Right atrium auricular region (tissue), 2 donors: ENCODE measurements at regions not wholly inside any gene's neighbourhood (a gene's known extent, or its start where the extent isn't known, plus 50 kb on each side); places are given as distances from the start of the nearest gene placed in this dataset.
A peak's percentile ranks its signal among the peaks of the same experiment; 100 is the strongest.

Experiments
- DNase-seq: peaks from one replicate; pipeline ENCODE4 v3.0.0-alpha.2; 2019; ENCODE audit warnings: low spot score
- H3K27ac ChIP-seq, 2 donors: fragments of 200-600 bp; sonication (generic); 1 replicate in 1 of 2; 2 replicates in 1 of 2; pipeline ENCODE4 v1.5.1; 2016 to 2019
- H3K27me3 ChIP-seq, 2 donors: fragments of 200-600 bp; sonication (generic); one replicate each; pipeline versions ENCODE4 v1.5.1 to v1.6.0; 2017 to 2019
- H3K36me3 ChIP-seq: fragments of 200-600 bp; sonication (generic); one replicate; pipeline ENCODE4 v1.5.1; 2016
- H3K4me1 ChIP-seq, 2 donors: fragments of 200-600 bp; sonication (generic); one replicate each; pipeline versions ENCODE4 v1.5.1 to v1.6.0; 2017 to 2019
- H3K4me3 ChIP-seq, 2 donors: fragments of 200-600 bp; sonication (generic); 1 replicate in 1 of 2; 2 replicates in 1 of 2; pipeline ENCODE4 v1.5.1; 2017 to 2019; ENCODE audit warnings: mild to moderate bottlenecking in 1 of 2, moderate library complexity in 1 of 2
- H3K9me3 ChIP-seq, 2 donors: fragments of 200-600 bp; sonication (generic); one replicate each; pipeline ENCODE4 v1.5.1; 2019
- CTCF ChIP-seq, 2 donors: fragments of 200-600 bp; sonication (generic); IDR thresholded peaks; one replicate each; pipeline ENCODE4 v1.5.1; 2019; ENCODE audit warnings: antibody characterized with exemption in 2 of 2

GRCh38 chr5:43771611-43772031 is 168.6 kb downstream of the NNT start:
- no peak for TF ChIP-seq CTCF (IDR thresholded peaks at IDR 0.05)
- Histone ChIP-seq H3K4me1 (no peaks in the 10 kb centered on the region), H3K9me3 (no peaks in the 10 kb centered on the region), H3K36me3 (no peaks in the 10 kb centered on the region), H3K4me3 (no peak overlapping the region), H3K27me3 (no peaks in the 10 kb centered on the region), H3K27ac (no peak overlapping the region)
- DNase-seq: no peak

- Histone ChIP-seq H3K4me3 (no peak overlapping the region), H3K27me3 (no peaks in the 10 kb centered on the region), H3K4me1 (no peaks in the 10 kb centered on the region), H3K9me3 (no peaks in the 10 kb centered on the region), H3K27ac (peak overlapping the region in 1 of 2 donors; percentile 76), H3K36me3 (no peaks in the 10 kb centered on the region)
- peak; percentile 81 for DNase-seq
- no peak for TF ChIP-seq CTCF (IDR thresholded peaks at IDR 0.05)
Observed at GRCh38 chr5:43769571-43770355, 166.8 kb downstream of the NNT start.
